GM23338 (cell line): ENCODE measurements at regions not wholly inside any gene's neighbourhood (a gene's known extent, or its start where the extent isn't known, plus 50 kb on each side); places are given as distances from the start of the nearest gene placed in this dataset.

Source experiments
- CREB1 ChIP-seq: fragments of 250-450 bp; sonication (Bioruptor Pico); IDR thresholded peaks from 2 replicates; pipeline ENCODE4 v1.5.0; 2020; ENCODE audit warnings: low read depth, mild to moderate bottlenecking, moderate library complexity
- CTCF ChIP-seq, 2 experiments: fragments of 200-600 bp in 1 of 2; sonication (generic) in 1 of 2; conservative IDR thresholded peaks; 2 replicates each; pipeline versions ENCODE4 v1.5.1 to v1.6.1; 2016 to 2017; ENCODE audit warnings: antibody characterized with exemption in 2 of 2, low read depth in 2 of 2, mild to moderate bottlenecking in 2 of 2, moderate library complexity in 1 of 2
- EZH2 ChIP-seq: fragments of 200-600 bp; sonication (generic); IDR thresholded peaks from one replicate; pipeline ENCODE4 v1.8.0; 2017; ENCODE audit warnings: antibody characterized with exemption, mild to moderate bottlenecking, low read depth; ENCODE audit not compliant: unreplicated experiment
- EZH2phosphoT487 ChIP-seq: fragments of 200-600 bp; sonication (generic); IDR thresholded peaks from one replicate; pipeline ENCODE4 v1.8.1; 2018; ENCODE audit warnings: antibody characterized with exemption; ENCODE audit not compliant: unreplicated experiment

GRCh38 chr2:150006591-150006990 lies 419.0 kb upstream of the MMADHC start:
- TF ChIP-seq CTCF (conservative IDR thresholded peaks at IDR 0.05; ENCODE audit: low read depth in 2 of 2) (no peak), EZH2 (no peak), EZH2phosphoT487 (no peak), CREB1 (CRISPR knock-in tag) (no peak)
